H1 (cell line): ENCODE measurements at regions not wholly inside any gene's neighbourhood (a gene's known extent, or its start where the extent isn't known, plus 50 kb on each side); places are given as distances from the start of the nearest gene placed in this dataset.

Experiments used
- EP300 ChIP-seq, 2 experiments: IDR thresholded peaks; 1 replicate in 1 of 2; 2 replicates in 1 of 2; pipeline ENCODE4 v1.6.1; 2011 to 2012; ENCODE audit warnings: low read depth in 2 of 2, low read length in 2 of 2, mild to moderate bottlenecking in 2 of 2, borderline replicate concordance in 1 of 2, inconsistent platforms in 1 of 2, moderate library complexity in 1 of 2
- EZH2 ChIP-seq: fragments of 200-600 bp; sonication (generic); IDR thresholded peaks from 2 replicates; pipeline ENCODE4 v1.7.1; 2012; ENCODE audit warnings: low read depth, mild to moderate bottlenecking, moderate library complexity, low read length, inconsistent platforms; ENCODE audit not compliant: severe bottlenecking
- JUN ChIP-seq: IDR thresholded peaks from 2 replicates; pipeline ENCODE4 v1.6.1; 2011; ENCODE audit warnings: low read depth, mild to moderate bottlenecking, improper control_type of control experiment, low read length
- KDM5A ChIP-seq: fragments of 200-600 bp; IDR thresholded peaks from 2 replicates; pipeline ENCODE4 v1.7.1; 2012; ENCODE audit warnings: mild to moderate bottlenecking, low read length, inconsistent platforms, mixed read lengths
- POLR2A ChIP-seq, 2 experiments: IDR thresholded peaks; 1 replicate in 1 of 2; 2 replicates in 1 of 2; pipeline ENCODE4 v1.6.1; 2011; ENCODE audit warnings: low read depth in 2 of 2, low read length in 2 of 2, mild to moderate bottlenecking in 2 of 2; ENCODE audit errors: control extremely low read depth in 1 of 2
- POLR2AphosphoS5 ChIP-seq: IDR thresholded peaks from 2 replicates; pipeline ENCODE4 v1.6.1; 2011; ENCODE audit warnings: low read depth, low read length
- SIX5 ChIP-seq: IDR thresholded peaks from 2 replicates; pipeline ENCODE4 v1.6.1; 2011; ENCODE audit warnings: mild to moderate bottlenecking, low read depth, low read length
- TCF12 ChIP-seq: IDR thresholded peaks from 2 replicates; pipeline ENCODE4 v1.6.1; 2011; ENCODE audit warnings: low read depth, mild to moderate bottlenecking, low read length
- TF ChIP-seq, protein P1 (sequence below), 3 experiments: IDR thresholded peaks; 1 replicate in 2 of 3; 2 replicates in 1 of 3; pipeline versions ENCODE4 v1.5.1 to v1.6.1; 2011; ENCODE audit warnings: low read length in 3 of 3, mild to moderate bottlenecking in 3 of 3, inconsistent platforms in 2 of 3, low read depth in 1 of 3, moderate library complexity in 1 of 3; ENCODE audit not compliant: insufficient read depth in 1 of 3; ENCODE audit errors: control extremely low read depth in 1 of 3

DNA sequence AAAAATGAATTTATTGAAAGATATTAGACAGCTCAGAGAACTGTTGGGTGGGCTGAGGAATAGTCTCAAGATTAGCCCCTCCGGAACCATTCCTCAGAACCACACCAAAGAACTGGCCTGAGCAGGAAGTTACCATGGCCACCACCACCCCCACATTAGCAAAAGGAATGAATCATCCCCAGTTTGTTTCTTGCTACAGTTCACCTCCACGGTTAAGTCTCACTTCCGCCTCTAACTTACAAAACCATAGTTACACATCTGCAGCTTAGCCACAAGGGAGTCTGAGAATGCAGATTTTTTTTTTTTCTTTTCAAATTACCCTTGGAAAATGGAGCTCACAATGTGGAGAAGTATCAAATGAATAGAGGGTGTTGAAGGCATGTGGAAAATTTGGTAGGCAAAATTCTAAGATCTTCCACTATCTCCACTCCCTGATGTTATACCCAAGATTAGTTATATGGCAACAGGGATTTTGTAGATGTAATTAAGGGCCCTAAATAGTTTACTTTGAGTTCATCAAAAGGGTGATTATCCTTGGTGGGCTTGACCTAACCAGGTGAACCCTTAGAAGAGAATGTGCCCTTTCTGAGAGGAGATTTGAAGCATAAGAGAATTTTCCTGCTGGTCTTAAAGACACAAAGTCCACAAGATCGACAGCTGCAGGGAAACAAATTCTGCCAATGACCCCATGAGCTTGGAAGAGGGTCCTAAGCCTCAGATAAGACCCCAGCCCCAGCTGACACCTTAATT, 129.8 kb upstream of the KRR1 start:
- TF ChIP-seq JUN, result no peak
- TF ChIP-seq POLR2A (IDR thresholded peaks at IDR 0.05; ENCODE audit: control extremely low read depth in 1 of 2, low read depth in 2 of 2, low read length in 2 of 2), result no peak
- no peak for TF ChIP-seq SIX5
- TF ChIP-seq EP300 (IDR thresholded peaks at IDR 0.05; ENCODE audit: borderline replicate concordance in 1 of 2, low read depth in 2 of 2, low read length in 2 of 2), result no peak
- TF ChIP-seq KDM5A, result no peak
- TF ChIP-seq POLR2AphosphoS5, result no peak
- TF ChIP-seq, protein P1, sequence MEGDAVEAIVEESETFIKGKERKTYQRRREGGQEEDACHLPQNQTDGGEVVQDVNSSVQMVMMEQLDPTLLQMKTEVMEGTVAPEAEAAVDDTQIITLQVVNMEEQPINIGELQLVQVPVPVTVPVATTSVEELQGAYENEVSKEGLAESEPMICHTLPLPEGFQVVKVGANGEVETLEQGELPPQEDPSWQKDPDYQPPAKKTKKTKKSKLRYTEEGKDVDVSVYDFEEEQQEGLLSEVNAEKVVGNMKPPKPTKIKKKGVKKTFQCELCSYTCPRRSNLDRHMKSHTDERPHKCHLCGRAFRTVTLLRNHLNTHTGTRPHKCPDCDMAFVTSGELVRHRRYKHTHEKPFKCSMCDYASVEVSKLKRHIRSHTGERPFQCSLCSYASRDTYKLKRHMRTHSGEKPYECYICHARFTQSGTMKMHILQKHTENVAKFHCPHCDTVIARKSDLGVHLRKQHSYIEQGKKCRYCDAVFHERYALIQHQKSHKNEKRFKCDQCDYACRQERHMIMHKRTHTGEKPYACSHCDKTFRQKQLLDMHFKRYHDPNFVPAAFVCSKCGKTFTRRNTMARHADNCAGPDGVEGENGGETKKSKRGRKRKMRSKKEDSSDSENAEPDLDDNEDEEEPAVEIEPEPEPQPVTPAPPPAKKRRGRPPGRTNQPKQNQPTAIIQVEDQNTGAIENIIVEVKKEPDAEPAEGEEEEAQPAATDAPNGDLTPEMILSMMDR (IDR thresholded peaks at IDR 0.05; ENCODE audit: control extremely low read depth in 1 of 3, insufficient read depth in 1 of 3, low read depth in 1 of 3, low read length in 3 of 3), result no peak
- no peak for TF ChIP-seq EZH2
- TF ChIP-seq TCF12, result no peak
